Upper lobe of left lung (tissue), 4 donors: ENCODE measurements at regions not wholly inside any gene's neighbourhood (a gene's known extent, or its start where the extent isn't known, plus 50 kb on each side); places are given as distances from the start of the nearest gene placed in this dataset.

Experiments used
- CTCF ChIP-seq, 6 experiments: fragments of 450-650 bp in 4 of 6; fragments of 200-600 bp in 2 of 6; sonication (generic) in 2 of 6; IDR thresholded peaks; one replicate each; pipeline ENCODE4 v1.5.1; 2016 to 2019; ENCODE audit warnings: antibody characterized with exemption in 6 of 6
- POLR2A ChIP-seq, 4 donors: fragments of 450-650 bp; IDR thresholded peaks; one replicate each; pipeline ENCODE4 v1.5.1; 2016 to 2017; ENCODE audit warnings: antibody characterized with exemption in 4 of 4, mild to moderate bottlenecking in 2 of 4

GRCh38 chr12:102334765-102335164 lies 137.1 kb upstream of the PMCH start:
- TF ChIP-seq CTCF (IDR thresholded peaks at IDR 0.05) (no peak), POLR2A (IDR thresholded peaks at IDR 0.05) (no peak)
